ENCODE measurements at regions not wholly inside any gene's neighbourhood (a gene's known extent, or its start where the extent isn't known, plus 50 kb on each side); places are given as distances from the start of the nearest gene placed in this dataset.

- no peaks in the 10 kb centered on the region for H4K20me1 ChIP-seq (ENCODE audit: insufficient read depth)
- H3K4me3 ChIP-seq (ENCODE audit: low read depth in 2 of 2, low read length in 1 of 2) = no peak overlapping the region
- WGBS (ENCODE audit: low lambda C conversion rate) = 25% methylated on average over 1 of the region's 1 CpG
- no peaks in the 10 kb centered on the region for H3K79me2 ChIP-seq (ENCODE audit: insufficient read depth)
- no peaks in the 10 kb centered on the region for H3K9me3 ChIP-seq
- no peaks in the 10 kb centered on the region for H3K27me3 ChIP-seq (ENCODE audit: insufficient read depth)
- no peak for TF ChIP-seq CHD2 (IDR thresholded peaks at IDR 0.05; ENCODE audit: low read length, partially characterized antibody)
- no peak for TF ChIP-seq IRF3 (IDR thresholded peaks at IDR 0.05; ENCODE audit: low read depth, low read length)
- no peak for TF ChIP-seq NRF1 (IDR thresholded peaks at IDR 0.05; ENCODE audit: low read depth, low read length)
- TF ChIP-seq CTCF (IDR thresholded peaks at IDR 0.05) = no peak
- TF ChIP-seq FOXJ3 (CRISPR knock-in tag; IDR thresholded peaks at IDR 0.05) = no peak
- no peak for TF ChIP-seq NFIC (IDR thresholded peaks at IDR 0.05; ENCODE audit: borderline replicate concordance)
- no peak for TF ChIP-seq ELF1 (IDR thresholded peaks at IDR 0.05)
- no peak for TF ChIP-seq RXRA (IDR thresholded peaks at IDR 0.05; ENCODE audit: borderline replicate concordance, low read depth)
- no peaks in the 10 kb centered on the region for H3K9me2 ChIP-seq
- DNase-seq = no peak
- no peak overlapping the region for H3K9ac ChIP-seq
- ChIA-PET POLR2A (no interaction called here), CTCF (interaction anchor here (1.1 to 1.6 kb wide), 2 partner anchors 14 to 1581 kb away, joined by 3 to 6 read pairs; no protein-coding TSS in a partner anchor)
- H2AFZ ChIP-seq (ENCODE audit: low read depth) = no peak overlapping the region
- no peak overlapping the region for H3K4me2 ChIP-seq
- peaks cover 0 to 13% of the 10 kb centered on the region in 2 experiments; a peak in 2 of 4 replicates for H3K4me1 ChIP-seq (ENCODE audit: control insufficient read depth in 1 of 2, insufficient read depth in 2 of 2, low read depth in 1 of 2, low read length in 1 of 2)
- H3F3A ChIP-seq (replicated peaks; ENCODE audit: insufficient read depth) = no peaks in the 10 kb centered on the region
- no peak overlapping the region for H3K27ac ChIP-seq (ENCODE audit: low read depth in 2 of 2, low read length in 1 of 2)
- H3K36me3 ChIP-seq (replicated peaks in 1 of 2; ENCODE audit: control insufficient read depth in 1 of 2, insufficient read depth in 2 of 2, low read length in 1 of 2) = no peaks in the 10 kb centered on the region
Measured at GRCh38 chr3:61356685-61357084, 105.4 kb upstream of the FHIT start.

- WGBS (ENCODE audit: low lambda C conversion rate) = 15% methylated on average over 1 of the region's 1 CpG
- Histone ChIP-seq H3K9me2 (no peaks in the 10 kb centered on the region), H3K27ac (ENCODE audit: low read depth in 2 of 2, low read length in 1 of 2) (peak overlapping the region in 1 of 2 experiments; percentile 95; a peak in 2 of 4 replicates), H3K79me2 (ENCODE audit: insufficient read depth) (no peaks in the 10 kb centered on the region), H3K4me1 (ENCODE audit: control insufficient read depth in 1 of 2, insufficient read depth in 2 of 2, low read depth in 1 of 2, low read length in 1 of 2) (peaks cover 0 to 13% of the 10 kb centered on the region in 2 experiments; a peak in 2 of 4 replicates), H2AFZ (ENCODE audit: low read depth) (no peak overlapping the region), H3F3A (replicated peaks; ENCODE audit: insufficient read depth) (no peaks in the 10 kb centered on the region), H3K4me3 (ENCODE audit: low read depth in 2 of 2, low read length in 1 of 2) (no peak overlapping the region), H3K9ac (no peak overlapping the region), H3K36me3 (replicated peaks in 1 of 2; ENCODE audit: control insufficient read depth in 1 of 2, insufficient read depth in 2 of 2, low read length in 1 of 2) (no peaks in the 10 kb centered on the region), H3K27me3 (ENCODE audit: insufficient read depth) (no peaks in the 10 kb centered on the region), H3K9me3 (no peaks in the 10 kb centered on the region), H4K20me1 (ENCODE audit: insufficient read depth) (no peaks in the 10 kb centered on the region), H3K4me2 (no peak overlapping the region)
- POLR2A ChIA-PET = no interaction called here
- DNase-seq = peak; percentile 24
- TF ChIP-seq IRF3 (IDR thresholded peaks at IDR 0.05; ENCODE audit: low read depth, low read length) (no peak), RXRA (IDR thresholded peaks at IDR 0.05; ENCODE audit: borderline replicate concordance, low read depth) (no peak), EP300 (IDR thresholded peaks at IDR 0.05; ENCODE audit: borderline replicate concordance in 1 of 2, low read depth in 1 of 2, low read length in 1 of 2) (no peak), GABPA (IDR thresholded peaks at IDR 0.05; ENCODE audit: low read depth) (no peak)
- TF ChIP-seq, protein P1, sequence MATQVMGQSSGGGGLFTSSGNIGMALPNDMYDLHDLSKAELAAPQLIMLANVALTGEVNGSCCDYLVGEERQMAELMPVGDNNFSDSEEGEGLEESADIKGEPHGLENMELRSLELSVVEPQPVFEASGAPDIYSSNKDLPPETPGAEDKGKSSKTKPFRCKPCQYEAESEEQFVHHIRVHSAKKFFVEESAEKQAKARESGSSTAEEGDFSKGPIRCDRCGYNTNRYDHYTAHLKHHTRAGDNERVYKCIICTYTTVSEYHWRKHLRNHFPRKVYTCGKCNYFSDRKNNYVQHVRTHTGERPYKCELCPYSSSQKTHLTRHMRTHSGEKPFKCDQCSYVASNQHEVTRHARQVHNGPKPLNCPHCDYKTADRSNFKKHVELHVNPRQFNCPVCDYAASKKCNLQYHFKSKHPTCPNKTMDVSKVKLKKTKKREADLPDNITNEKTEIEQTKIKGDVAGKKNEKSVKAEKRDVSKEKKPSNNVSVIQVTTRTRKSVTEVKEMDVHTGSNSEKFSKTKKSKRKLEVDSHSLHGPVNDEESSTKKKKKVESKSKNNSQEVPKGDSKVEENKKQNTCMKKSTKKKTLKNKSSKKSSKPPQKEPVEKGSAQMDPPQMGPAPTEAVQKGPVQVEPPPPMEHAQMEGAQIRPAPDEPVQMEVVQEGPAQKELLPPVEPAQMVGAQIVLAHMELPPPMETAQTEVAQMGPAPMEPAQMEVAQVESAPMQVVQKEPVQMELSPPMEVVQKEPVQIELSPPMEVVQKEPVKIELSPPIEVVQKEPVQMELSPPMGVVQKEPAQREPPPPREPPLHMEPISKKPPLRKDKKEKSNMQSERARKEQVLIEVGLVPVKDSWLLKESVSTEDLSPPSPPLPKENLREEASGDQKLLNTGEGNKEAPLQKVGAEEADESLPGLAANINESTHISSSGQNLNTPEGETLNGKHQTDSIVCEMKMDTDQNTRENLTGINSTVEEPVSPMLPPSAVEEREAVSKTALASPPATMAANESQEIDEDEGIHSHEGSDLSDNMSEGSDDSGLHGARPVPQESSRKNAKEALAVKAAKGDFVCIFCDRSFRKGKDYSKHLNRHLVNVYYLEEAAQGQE (IDR thresholded peaks at IDR 0.05; ENCODE audit: low read depth, low read length) = no peak
- TF ChIP-seq, protein P2, sequence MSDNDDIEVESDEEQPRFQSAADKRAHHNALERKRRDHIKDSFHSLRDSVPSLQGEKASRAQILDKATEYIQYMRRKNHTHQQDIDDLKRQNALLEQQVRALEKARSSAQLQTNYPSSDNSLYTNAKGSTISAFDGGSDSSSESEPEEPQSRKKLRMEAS (IDR thresholded peaks at IDR 0.05; ENCODE audit: low read depth) = no peak
- CTCF ChIA-PET = interaction anchor here (1.1 kb wide), 1 partner anchor 1582 kb away, joined by 3 read pairs; no protein-coding TSS in a partner anchor
Measured at GRCh38 chr3:61357902-61358301, 106.7 kb upstream of the FHIT start.
